Prostate gland (tissue), 2 donors: ENCODE measurements at regions not wholly inside any gene's neighbourhood (a gene's known extent, or its start where the extent isn't known, plus 50 kb on each side); places are given as distances from the start of the nearest gene placed in this dataset.
"Not testable (repeated sequence)": the region's sequence is repeated elsewhere in the genome, so short reads cannot be mapped to it uniquely, and the experiment has no call there.

Experiments
- POLR2A ChIP-seq: fragments of 450-650 bp; IDR thresholded peaks from one replicate; pipeline ENCODE4 v1.6.1; 2016; ENCODE audit warnings: antibody characterized with exemption, mild to moderate bottlenecking
- POLR2AphosphoS5 ChIP-seq: sonication (generic); formaldehyde crosslinking; IDR thresholded peaks from one replicate; pipeline ENCODE4 v1.6.1; 2017; ENCODE audit warnings: antibody characterized with exemption
- TF ChIP-seq, protein P1 (sequence below), 4 experiments: fragments of 200-600 bp in 2 of 4; fragments of 450-650 bp in 2 of 4; sonication (generic) in 2 of 4; IDR thresholded peaks; 1 replicate in 3 of 4; 2 replicates in 1 of 4; pipeline ENCODE4 v1.5.1; 2016 to 2019; ENCODE audit warnings: antibody characterized with exemption in 4 of 4, mild to moderate bottlenecking in 2 of 4, moderate library complexity in 2 of 4

DNA sequence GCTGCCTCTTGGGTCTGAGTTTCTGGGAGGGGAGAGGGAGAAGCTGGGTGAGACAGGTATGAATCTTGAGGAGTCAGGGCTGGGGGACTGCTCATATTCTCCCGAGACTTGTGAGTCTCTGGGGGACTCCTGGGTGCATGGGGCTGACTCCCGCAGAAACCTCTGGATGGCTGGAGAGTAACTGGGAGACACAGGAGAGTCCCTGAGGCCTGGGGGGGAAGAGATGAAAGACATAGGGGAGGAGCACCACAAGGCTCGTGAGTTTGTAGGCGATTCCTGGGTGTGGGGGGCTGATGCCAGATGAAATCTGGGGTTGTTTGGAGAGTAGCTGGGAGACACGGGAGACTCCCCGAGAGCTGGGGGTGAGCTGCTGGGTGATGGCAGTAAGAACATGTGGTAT is 120.4 kb upstream of the ANKRD30BL start:
- TF ChIP-seq POLR2A, POLR2AphosphoS5: not testable (repeated sequence)
- TF ChIP-seq, protein P1, sequence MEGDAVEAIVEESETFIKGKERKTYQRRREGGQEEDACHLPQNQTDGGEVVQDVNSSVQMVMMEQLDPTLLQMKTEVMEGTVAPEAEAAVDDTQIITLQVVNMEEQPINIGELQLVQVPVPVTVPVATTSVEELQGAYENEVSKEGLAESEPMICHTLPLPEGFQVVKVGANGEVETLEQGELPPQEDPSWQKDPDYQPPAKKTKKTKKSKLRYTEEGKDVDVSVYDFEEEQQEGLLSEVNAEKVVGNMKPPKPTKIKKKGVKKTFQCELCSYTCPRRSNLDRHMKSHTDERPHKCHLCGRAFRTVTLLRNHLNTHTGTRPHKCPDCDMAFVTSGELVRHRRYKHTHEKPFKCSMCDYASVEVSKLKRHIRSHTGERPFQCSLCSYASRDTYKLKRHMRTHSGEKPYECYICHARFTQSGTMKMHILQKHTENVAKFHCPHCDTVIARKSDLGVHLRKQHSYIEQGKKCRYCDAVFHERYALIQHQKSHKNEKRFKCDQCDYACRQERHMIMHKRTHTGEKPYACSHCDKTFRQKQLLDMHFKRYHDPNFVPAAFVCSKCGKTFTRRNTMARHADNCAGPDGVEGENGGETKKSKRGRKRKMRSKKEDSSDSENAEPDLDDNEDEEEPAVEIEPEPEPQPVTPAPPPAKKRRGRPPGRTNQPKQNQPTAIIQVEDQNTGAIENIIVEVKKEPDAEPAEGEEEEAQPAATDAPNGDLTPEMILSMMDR (IDR thresholded peaks at IDR 0.05) = not testable (repeated sequence)
